BLaER1 treated with 17β-estradiol and CSF1 and Interleukin-3, amounts not matched to agents 10 nM and 100 nM (cell line): ENCODE measurements at regions not wholly inside any gene's neighbourhood (a gene's known extent, or its start where the extent isn't known, plus 50 kb on each side); places are given as distances from the start of the nearest gene placed in this dataset.
"Not testable (repeated sequence)": the region's sequence is repeated elsewhere in the genome, so short reads cannot be mapped to it uniquely, and the experiment has no call there.

Experiments used
- H3K27ac ChIP-seq, 11 experiments: shearing (Covaris generic); formaldehyde crosslinking; 2 replicates each; pipeline ENCODE4 v1.8.1; 2022
- H3K27me3 ChIP-seq, 11 experiments: shearing (Covaris generic); formaldehyde crosslinking; 2 replicates each; pipeline ENCODE4 v1.8.1; 2022
- H3K36me3 ChIP-seq, 11 experiments: shearing (Covaris generic); formaldehyde crosslinking; 2 replicates each; pipeline ENCODE4 v1.8.1; 2022
- H3K4me1 ChIP-seq, 10 experiments: shearing (Covaris generic); formaldehyde crosslinking; 2 replicates each; pipeline ENCODE4 v1.8.1; 2022
- H3K4me2 ChIP-seq, 11 experiments: shearing (Covaris generic); formaldehyde crosslinking; 2 replicates each; pipeline ENCODE4 v1.8.1; 2022
- H3K4me3 ChIP-seq, 10 experiments: shearing (Covaris generic); formaldehyde crosslinking; 2 replicates each; pipeline ENCODE4 v1.8.1; 2022
- H3K9ac ChIP-seq, 11 experiments: shearing (Covaris generic); formaldehyde crosslinking; 2 replicates each; pipeline ENCODE4 v1.8.1; 2022
- H3K9me3 ChIP-seq, 11 experiments: shearing (Covaris generic); formaldehyde crosslinking; replicated peaks in 1 of 11; 2 replicates each; pipeline ENCODE4 v1.8.1; 2022
- H4K20me1 ChIP-seq, 11 experiments: shearing (Covaris generic); formaldehyde crosslinking; 2 replicates each; pipeline ENCODE4 v1.8.1; 2022
- Cebpa-rat ChIP-seq, 11 experiments: shearing (Covaris generic); IDR thresholded peaks; 2 replicates each; pipeline ENCODE4 v1.8.1; 2022

DNA sequence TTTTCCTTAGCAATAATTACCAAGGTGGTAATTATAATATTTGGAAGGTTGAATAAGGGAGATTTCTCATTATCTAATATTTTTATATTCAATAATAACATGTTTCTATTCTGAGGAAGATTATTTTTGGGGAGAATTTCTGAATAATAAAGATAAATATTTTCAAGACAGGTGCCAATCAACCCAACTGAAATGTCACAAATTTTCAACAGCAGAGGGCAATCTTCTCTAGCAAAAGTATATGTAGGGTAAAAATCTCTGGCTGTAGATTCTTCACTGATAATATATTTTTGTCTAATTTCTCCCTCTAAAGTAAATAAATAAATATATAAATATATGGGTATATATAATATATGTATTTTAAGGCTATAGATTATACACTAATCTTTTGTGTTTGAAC lies 1187.2 kb upstream of the CRIM1 start:
- Histone ChIP-seq H3K4me2 (no peak overlapping the region), H3K27ac (no peak overlapping the region), H3K4me3 (no peak overlapping the region), H3K36me3 (no peaks in the 10 kb centered on the region), H3K9ac (no peak overlapping the region), H3K9me3 (no peaks in the 10 kb centered on the region), H3K4me1 (no peaks in the 10 kb centered on the region), H4K20me1 (no peaks in the 10 kb centered on the region), H3K27me3 (no peaks in the 10 kb centered on the region)
- no peak for TF ChIP-seq Cebpa-rat (IDR thresholded peaks at IDR 0.05)

DNA sequence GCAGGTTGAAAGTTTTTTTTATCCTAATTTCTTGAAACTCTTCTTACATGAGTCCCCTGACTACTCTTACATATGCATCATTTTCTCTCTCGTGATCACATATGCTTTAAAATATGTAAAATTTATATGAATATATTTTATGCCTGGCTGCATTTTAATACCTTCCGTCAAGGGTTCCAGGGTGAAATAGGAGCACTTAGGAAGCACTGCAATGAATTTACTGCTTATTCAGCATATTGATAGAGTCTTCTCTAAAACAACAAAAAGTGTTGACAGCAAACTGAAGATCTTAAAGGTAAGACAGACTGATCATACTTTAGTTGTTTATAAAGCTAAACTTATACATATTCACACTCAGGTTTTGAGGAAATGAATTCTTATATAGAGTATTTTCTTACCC lies 1191.6 kb upstream of the CRIM1 start:
- Histone ChIP-seq H3K9me3 (no peaks in the 10 kb centered on the region), H3K27ac (no peak overlapping the region), H3K9ac (no peak overlapping the region), H4K20me1 (no peaks in the 10 kb centered on the region), H3K36me3 (no peaks in the 10 kb centered on the region), H3K27me3 (no peaks in the 10 kb centered on the region), H3K4me1 (no peaks in the 10 kb centered on the region), H3K4me3 (no peak overlapping the region), H3K4me2 (no peak overlapping the region)
- no peak for TF ChIP-seq Cebpa-rat (IDR thresholded peaks at IDR 0.05)

DNA sequence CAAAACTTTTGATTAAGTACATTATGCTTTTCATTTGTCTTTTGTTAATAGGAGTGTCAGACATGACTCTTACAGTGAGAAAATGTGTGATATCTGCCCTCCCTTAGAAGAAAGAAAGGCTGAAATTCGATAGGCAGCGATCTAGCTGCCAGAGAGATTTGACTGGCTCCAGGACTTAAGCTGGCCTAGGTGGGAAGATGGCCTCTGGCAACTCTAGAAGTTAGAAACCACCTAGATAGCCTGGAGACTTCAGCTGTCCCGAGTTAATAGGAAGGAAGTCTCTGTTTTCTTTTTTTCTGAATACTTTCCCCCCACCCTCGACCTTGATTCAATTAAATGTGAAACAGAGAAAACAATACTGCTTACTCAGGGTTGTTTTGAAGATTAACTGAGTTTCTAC lies 1194.7 kb upstream of the CRIM1 start:
- no peaks in the 10 kb centered on the region for H3K9me3 ChIP-seq
- TF ChIP-seq Cebpa-rat (IDR thresholded peaks at IDR 0.05), result no peak
- no peak overlapping the region for H3K27ac ChIP-seq
- no peaks in the 10 kb centered on the region for H3K27me3 ChIP-seq
- no peaks in the 10 kb centered on the region for H4K20me1 ChIP-seq
- no peak overlapping the region for H3K9ac ChIP-seq
- H3K4me1 ChIP-seq, result no peaks in the 10 kb centered on the region
- no peaks in the 10 kb centered on the region for H3K36me3 ChIP-seq
- no peak overlapping the region for H3K4me2 ChIP-seq
- no peak overlapping the region for H3K4me3 ChIP-seq

DNA sequence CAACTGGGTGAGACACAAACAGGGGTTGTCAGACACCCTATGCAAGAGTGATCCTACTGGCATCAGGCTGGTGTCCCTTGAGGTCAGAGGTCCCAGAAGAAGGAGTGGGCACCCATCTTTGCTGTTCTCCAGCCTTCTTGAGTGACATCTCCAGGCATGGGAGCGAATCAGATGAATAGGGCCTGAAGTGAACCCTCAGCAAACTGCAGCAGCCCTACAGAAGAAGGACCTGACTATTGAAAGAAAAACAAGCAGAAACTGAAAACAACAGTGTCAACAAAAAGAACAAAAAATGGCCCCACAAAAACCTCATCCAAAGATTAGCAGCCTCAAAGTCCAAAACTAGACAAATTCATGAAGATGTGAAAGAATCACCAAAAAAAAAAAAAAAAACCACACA lies 1229.7 kb upstream of the CRIM1 start:
- Histone ChIP-seq H3K4me2 (no peak overlapping the region), H3K9ac (no peak overlapping the region), H4K20me1 (no peaks in the 10 kb centered on the region), H3K9me3 (peaks cover 0 to 7% (median 0%) of the 10 kb centered on the region in 11 experiments; a peak in 2 of 22 replicates), H3K4me1 (no peaks in the 10 kb centered on the region), H3K4me3 (no peak overlapping the region), H3K36me3 (no peaks in the 10 kb centered on the region), H3K27me3 (no peaks in the 10 kb centered on the region), H3K27ac (no peak overlapping the region)
- TF ChIP-seq Cebpa-rat (IDR thresholded peaks at IDR 0.05), result no peak

DNA sequence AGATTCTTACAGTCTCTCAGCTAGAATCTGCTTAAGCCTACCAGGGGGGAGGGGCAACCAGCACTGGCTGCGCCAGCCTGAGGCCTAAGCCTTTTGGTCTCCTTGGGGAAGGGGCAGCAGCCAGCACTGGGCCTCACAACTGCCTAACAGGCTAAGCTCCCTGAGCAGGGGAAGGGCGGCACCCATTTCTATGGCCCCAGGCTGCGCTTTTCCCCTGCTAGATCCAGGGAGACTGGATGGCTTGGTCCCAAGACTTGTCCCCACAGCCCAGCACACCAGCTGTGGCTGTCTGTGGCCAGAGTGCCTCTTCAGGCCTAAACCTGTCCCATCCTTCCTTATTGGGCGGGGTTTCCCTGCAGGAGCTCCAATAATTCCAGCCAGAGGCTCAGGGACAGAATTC lies 1230.3 kb upstream of the CRIM1 start:
- Histone ChIP-seq H3K9ac (no peak overlapping the region), H4K20me1 (no peaks in the 10 kb centered on the region), H3K9me3 (peaks cover 0 to 7% (median 0%) of the 10 kb centered on the region in 11 experiments; a peak in 2 of 22 replicates), H3K4me3 (no peak overlapping the region), H3K4me2 (no peak overlapping the region), H3K27ac (no peak overlapping the region), H3K27me3 (no peaks in the 10 kb centered on the region), H3K4me1 (no peaks in the 10 kb centered on the region), H3K36me3 (no peaks in the 10 kb centered on the region)
- TF ChIP-seq Cebpa-rat (IDR thresholded peaks at IDR 0.05), result no peak

DNA sequence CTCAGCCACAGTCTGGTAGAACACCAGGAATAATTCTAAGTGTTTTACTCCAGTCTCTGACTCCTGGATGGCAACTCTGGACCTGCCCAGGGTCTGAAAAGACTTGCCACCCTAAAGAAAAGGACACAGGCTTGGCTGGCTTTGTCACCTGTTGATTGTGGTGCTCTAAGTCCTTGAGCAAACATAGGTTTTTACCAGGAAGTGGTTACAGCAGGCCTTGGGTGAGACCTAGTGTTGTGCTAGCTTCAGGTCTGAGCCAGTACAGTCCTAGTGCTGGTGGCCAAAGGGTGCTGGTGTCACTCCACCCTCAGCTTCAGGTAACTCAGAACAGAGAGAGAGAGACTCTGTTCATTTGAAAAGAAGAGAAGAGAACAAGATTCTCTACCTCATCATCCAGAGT lies 1239.4 kb upstream of the CRIM1 start:
- H3K27ac ChIP-seq, result no peak overlapping the region
- no peak for TF ChIP-seq Cebpa-rat (IDR thresholded peaks at IDR 0.05)
- no peak overlapping the region for H3K9ac ChIP-seq

DNA sequence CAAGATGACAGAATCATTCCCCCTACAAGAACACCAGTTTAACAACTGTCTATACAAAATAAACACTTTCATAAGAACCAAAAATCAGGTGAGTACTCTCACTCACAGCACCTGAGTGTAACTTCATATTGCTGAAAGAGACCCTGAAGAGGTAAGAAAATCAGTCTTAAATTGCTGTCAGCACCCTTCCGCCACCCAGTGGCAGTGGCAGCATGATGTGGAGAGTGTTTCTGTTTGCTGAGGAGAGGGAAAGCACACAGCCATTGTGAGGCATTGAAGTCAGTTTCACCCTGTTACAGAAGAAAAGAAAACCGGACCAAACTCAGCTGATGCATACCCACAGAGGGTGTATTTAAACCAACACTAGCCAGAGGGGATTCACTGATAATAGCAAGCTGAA lies 1240.8 kb upstream of the CRIM1 start:
- H3K9me3 ChIP-seq, result no peaks in the 10 kb centered on the region
- no peak overlapping the region for H3K27ac ChIP-seq
- H3K36me3 ChIP-seq, result no peaks in the 10 kb centered on the region
- no peak overlapping the region for H3K4me3 ChIP-seq
- no peak overlapping the region for H3K9ac ChIP-seq
- H3K4me2 ChIP-seq, result no peak overlapping the region
- H4K20me1 ChIP-seq, result no peaks in the 10 kb centered on the region
- H3K27me3 ChIP-seq, result no peaks in the 10 kb centered on the region
- TF ChIP-seq Cebpa-rat (IDR thresholded peaks at IDR 0.05), result no peak
- no peaks in the 10 kb centered on the region for H3K4me1 ChIP-seq

More for the DNA sequence above, 1239.4 kb upstream of the CRIM1 start:
- Histone ChIP-seq H4K20me1 (no peaks in the 10 kb centered on the region), H3K9me3 (no peaks in the 10 kb centered on the region), H3K36me3 (no peaks in the 10 kb centered on the region), H3K4me3 (no peak overlapping the region), H3K27me3 (no peaks in the 10 kb centered on the region), H3K4me1 (no peaks in the 10 kb centered on the region), H3K4me2 (no peak overlapping the region)

DNA sequence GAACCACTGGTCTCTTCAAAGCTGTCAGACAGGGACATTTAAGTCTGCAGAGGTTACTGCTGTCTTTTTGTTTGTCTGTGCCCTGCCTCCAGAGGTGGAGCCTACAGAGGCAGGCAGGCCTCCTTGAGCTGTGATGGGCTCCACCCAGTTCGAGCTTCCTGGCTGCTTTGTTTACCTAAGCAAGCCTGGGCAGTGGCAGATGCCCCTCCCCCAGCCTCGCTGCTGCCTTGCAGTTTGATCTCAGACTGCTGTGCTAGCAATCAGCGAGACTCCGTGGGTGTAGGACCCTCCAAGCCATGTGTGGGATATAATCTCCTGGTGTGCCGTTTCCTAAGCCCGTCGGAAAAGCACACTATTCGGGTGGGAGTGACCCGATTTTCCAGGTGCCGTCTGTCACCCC lies 1243.2 kb upstream of the CRIM1 start:
- H3K4me2 ChIP-seq, H3K36me3 ChIP-seq, H3K9me3 ChIP-seq, H3K27ac ChIP-seq, H3K9ac ChIP-seq, H3K4me1 ChIP-seq, H3K4me3 ChIP-seq, H4K20me1 ChIP-seq, H3K27me3 ChIP-seq: not testable (repeated sequence)

DNA sequence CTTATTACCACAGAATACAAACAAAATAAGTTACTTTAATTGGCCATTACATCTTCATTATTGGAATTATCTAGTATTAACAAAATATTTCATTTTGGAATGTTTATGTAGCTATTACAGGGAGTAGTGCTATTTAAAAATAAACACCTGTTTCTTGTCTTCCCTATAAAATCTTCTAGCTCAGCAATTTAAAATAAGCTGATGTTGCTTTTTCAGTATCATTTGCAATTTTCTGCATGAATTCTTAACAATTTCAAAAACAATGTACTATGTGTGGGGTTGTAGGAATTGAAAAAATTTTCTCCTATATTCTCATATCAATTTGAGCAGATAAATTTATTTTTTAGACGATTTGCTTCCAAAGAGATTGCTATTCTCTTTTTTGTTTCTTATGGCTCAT lies 1251.3 kb upstream of the CRIM1 start:
- H4K20me1 ChIP-seq, result no peaks in the 10 kb centered on the region
- H3K4me2 ChIP-seq, result no peak overlapping the region
- no peak overlapping the region for H3K27ac ChIP-seq
- H3K9ac ChIP-seq, result no peak overlapping the region
- no peak overlapping the region for H3K4me3 ChIP-seq
- no peak for TF ChIP-seq Cebpa-rat (IDR thresholded peaks at IDR 0.05)
- H3K9me3 ChIP-seq, result peaks cover 0 to 6% (median 0%) of the 10 kb centered on the region in 11 experiments; a peak in 1 of 22 replicates
- H3K27me3 ChIP-seq, result no peaks in the 10 kb centered on the region
- H3K36me3 ChIP-seq, result no peaks in the 10 kb centered on the region
- no peaks in the 10 kb centered on the region for H3K4me1 ChIP-seq

DNA sequence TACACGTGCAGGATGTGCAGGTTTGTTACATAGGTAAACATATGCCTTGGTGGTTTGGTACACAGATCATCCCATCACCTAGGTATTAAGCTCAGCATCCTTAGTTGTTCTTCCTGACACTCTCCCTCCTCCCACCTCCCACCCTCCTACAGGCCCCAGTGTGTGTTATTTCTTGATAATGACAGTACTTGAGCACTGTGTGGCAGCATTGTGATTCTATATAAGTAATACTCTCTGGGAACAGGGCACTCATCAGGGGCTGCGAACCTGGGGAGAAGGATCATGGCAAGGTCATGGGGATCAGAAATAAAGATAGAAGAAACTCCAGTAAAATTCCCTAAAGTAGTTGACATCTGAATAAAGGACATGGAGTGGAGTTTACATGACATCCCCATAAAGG lies 1256.2 kb upstream of the CRIM1 start:
- Histone ChIP-seq H4K20me1 (no peaks in the 10 kb centered on the region), H3K4me3 (no peak overlapping the region), H3K4me2 (no peak overlapping the region), H3K27me3 (no peaks in the 10 kb centered on the region), H3K4me1 (no peaks in the 10 kb centered on the region), H3K36me3 (no peaks in the 10 kb centered on the region), H3K9ac (no peak overlapping the region), H3K27ac (no peak overlapping the region), H3K9me3 (peaks cover 0 to 6% (median 0%) of the 10 kb centered on the region in 11 experiments; a peak in 1 of 22 replicates)
- no peak for TF ChIP-seq Cebpa-rat (IDR thresholded peaks at IDR 0.05)

DNA sequence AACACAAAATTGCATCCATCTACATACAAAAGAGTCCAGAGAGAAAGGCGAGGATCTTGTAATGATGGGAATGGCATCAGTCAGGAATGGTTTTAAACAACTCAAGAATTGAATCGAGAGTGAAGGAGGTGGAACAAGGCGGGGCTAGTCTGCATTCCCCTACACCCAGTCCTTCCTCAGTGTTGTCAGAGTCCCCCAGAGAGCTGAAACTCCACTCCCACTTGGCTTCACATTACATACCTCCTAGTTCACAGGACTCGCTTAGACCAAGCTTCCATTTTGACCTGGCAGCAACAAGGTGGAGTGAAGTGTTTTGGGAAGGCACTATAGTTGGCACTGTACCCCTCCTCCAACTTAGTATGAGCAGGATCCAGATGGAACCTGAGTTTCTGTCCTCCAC lies 1273.5 kb upstream of the CRIM1 start:
- Histone ChIP-seq H3K36me3 (no peaks in the 10 kb centered on the region), H3K27ac (no peak overlapping the region), H3K9me3 (no peaks in the 10 kb centered on the region), H4K20me1 (no peaks in the 10 kb centered on the region), H3K4me2 (no peak overlapping the region), H3K9ac (no peak overlapping the region), H3K4me3 (no peak overlapping the region), H3K4me1 (no peaks in the 10 kb centered on the region), H3K27me3 (no peaks in the 10 kb centered on the region)
- no peak for TF ChIP-seq Cebpa-rat (IDR thresholded peaks at IDR 0.05)
